ENCODE measurements at regions not wholly inside any gene's neighbourhood (a gene's known extent, or its start where the extent isn't known, plus 50 kb on each side); places are given as distances from the start of the nearest gene placed in this dataset.
"Not testable (repeated sequence)": the region's sequence is repeated elsewhere in the genome, so short reads cannot be mapped to it uniquely, and the experiment has no call there.

DNA sequence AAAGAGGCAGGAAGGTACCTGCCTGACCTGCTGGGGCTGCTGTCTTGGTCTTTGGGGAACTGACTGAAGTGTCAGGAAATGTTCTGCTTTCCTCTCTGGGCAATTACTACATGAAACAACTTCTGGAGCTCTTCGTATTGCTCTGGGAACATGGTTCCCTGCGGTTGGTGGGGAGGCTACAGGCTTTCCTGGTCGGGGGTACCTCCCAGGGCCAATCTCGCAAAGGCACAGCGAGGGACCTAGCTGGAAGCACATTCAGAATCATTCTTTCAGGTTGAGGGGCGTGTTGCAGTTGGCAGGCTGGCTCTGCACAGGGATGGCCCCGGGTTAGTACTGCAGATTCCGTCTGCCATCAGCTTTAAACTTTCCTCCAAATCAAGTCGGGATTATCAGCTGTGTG, 88.9 kb upstream of the RANBP3L start:
- no peak for DNase-seq (ENCODE audit: low read depth in 2 of 2)

DNA sequence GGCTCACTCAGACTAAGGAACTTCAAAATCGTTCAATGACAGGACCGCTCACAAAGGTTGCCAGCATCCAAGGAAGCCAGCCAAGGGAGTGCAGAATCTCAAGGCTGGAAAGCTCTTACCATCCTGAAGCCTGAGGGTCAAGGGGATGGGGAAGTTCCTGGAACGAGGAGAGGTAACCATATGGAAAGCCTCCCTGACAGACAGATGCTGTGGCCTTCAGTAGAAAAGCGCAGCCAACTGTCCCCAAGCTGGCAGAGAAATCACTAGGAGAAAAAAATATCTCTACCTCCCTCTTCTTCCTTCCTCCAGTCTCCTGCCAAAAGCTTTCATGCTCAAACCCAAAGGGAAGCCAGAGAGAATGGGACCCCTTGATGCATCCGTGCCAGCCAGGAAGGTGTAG, 90.5 kb upstream of the RANBP3L start:
- DNase-seq (ENCODE audit: low read depth in 2 of 2): no peak

- DNase-seq (ENCODE audit: low read depth in 2 of 2): no peak
Measured at GRCh38 chr5:36392818-36393217, 91.1 kb upstream of the RANBP3L start.

- DNase-seq (ENCODE audit: low read depth in 2 of 2): no peak
Measured at GRCh38 chr5:36393656-36394428, 92.1 kb upstream of the RANBP3L start.

- DNase-seq (ENCODE audit: low read depth in 2 of 2): no peak
Measured at GRCh38 chr5:36395260-36395659, 93.6 kb upstream of the RANBP3L start.

DNA sequence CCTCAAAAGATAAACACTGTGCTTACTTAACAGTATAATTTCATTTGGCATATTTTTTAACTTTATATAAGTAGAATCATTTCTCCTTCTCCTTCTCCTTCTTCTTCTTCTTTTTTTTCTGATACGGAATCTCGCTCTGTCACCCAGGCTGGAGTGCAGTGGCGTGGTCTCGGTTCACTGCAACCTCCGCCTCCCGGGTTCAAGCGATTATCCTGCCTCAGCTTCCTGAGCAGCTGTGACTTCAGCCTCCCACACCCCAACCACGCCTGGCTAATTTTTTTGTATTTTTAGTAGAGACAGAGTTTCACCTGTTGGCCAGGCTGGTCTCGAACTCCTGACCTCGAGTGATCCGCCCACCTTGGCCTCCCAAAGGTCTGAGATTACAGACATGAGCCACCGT, 94.2 kb upstream of the RANBP3L start:
- DNase-seq (ENCODE audit: low read depth in 2 of 2): not testable (repeated sequence)

GRCh38 chr5:36396640-36397039, 94.9 kb upstream of the RANBP3L start:
- no peak for DNase-seq (ENCODE audit: low read depth in 2 of 2)

- no peak for DNase-seq (ENCODE audit: low read depth in 2 of 2)
Measured at GRCh38 chr5:36397901-36398536, 96.3 kb upstream of the RANBP3L start.

GRCh38 chr5:36402512-36402906, 100.8 kb upstream of the RANBP3L start:
- no peak for DNase-seq (ENCODE audit: low read depth in 2 of 2)

GRCh38 chr5:36403632-36404311, 102.1 kb upstream of the RANBP3L start:
- no peak for DNase-seq (ENCODE audit: low read depth in 2 of 2)

DNA sequence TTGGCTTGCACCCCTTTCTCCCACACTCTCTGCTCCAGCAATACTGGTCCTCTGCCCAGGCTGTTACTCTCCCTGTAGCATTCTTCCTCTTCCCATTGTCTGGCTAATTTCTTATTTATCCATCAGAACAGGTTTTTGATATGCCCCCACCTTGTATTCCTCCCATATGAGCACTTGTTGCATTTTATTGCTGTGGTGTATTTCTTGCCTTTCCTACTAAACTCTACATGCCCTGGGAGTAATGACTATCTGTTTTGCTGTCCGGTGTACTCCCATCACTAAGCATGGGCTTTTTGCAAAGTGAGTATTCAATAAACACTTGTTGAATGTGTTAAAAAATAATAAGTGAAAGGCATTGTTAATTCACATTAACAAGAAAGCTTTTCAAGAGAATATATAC, 104.3 kb upstream of the RANBP3L start:
- DNase-seq (ENCODE audit: low read depth in 2 of 2): no peak

DNA sequence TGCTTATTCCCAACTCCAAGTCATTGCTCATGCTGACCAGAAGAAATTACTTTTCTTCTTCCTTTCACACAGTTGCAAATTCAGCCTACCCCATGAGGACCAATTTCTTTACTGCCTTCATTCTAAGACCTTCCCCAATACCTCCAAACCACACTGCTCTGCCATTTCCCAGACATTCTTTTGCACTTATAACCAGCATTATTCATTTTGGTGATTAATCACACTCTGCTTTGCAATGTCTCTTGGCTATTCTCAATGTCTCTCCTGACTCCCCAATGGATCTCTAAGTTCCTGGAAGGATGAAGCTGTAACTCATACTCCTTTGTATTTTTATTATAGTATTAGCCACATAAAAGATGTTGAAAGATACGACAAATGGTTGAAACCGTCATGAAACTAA, 105.7 kb upstream of the RANBP3L start:
- DNase-seq (ENCODE audit: low read depth in 2 of 2): no peak

DNA sequence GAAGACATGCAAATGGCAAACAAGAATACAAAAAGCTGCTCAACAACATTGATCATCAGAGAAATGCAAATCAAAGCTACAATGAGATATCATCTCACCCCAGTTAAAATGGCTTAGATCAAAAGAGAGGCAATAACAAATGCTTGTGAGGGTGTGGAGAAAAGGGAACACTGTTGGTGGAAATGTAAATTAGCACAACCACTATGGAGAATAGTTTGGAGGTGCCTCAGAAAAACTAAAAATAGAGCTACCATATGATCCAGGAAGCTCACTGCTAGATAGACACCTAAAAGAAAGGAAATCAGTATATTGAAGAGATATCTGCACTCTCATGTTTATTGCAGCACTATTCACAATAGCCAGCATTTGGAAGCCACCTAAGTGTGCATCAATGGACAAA, 108.0 kb upstream of the RANBP3L start:
- not testable (repeated sequence) for DNase-seq (ENCODE audit: low read depth in 2 of 2)

- not testable (repeated sequence) for DNase-seq (ENCODE audit: low read depth in 2 of 2)
Measured at GRCh38 chr5:36410672-36411071, 109.0 kb upstream of the RANBP3L start.

DNA sequence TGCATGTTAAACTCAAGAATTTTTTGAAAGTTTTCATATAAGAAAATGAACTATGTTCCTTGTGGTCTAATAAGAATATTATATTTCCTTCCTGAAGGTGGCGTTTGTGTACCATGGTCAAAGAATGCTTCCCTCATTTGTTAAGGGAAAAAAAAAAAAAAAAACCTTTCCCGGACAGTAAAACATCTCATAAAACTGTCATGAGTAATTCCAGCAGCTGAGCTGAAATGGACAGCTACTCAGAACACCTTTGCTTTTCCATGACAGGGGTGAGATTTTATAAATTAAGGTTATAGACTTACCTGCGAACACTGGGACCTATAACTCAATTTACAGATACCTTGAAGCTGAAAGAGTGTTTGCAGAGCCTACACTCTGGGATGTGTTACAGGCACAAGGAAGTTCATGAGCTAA, 113.2 kb upstream of the RANBP3L start:
- no peak for DNase-seq (ENCODE audit: low read depth in 2 of 2)

DNA sequence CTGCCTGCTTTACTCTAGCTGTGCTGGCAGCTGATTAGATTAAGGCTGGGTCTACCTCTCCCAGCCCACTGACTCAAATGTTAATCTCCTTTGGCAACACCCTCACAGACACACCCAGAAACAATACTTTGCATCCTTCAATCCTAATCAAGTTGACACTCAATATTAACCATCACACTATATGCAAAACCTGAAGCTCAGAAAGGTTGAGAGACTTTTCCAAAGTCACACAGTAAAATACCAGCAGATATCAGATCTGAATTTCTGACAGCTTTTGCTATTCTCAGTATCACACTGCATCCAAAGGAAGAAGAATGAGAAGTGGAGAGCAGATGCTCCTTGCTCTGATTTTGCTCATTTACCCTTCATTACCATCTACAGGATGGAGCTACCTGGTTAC, 114.9 kb upstream of the RANBP3L start:
- DNase-seq (ENCODE audit: low read depth in 2 of 2): no peak

DNA sequence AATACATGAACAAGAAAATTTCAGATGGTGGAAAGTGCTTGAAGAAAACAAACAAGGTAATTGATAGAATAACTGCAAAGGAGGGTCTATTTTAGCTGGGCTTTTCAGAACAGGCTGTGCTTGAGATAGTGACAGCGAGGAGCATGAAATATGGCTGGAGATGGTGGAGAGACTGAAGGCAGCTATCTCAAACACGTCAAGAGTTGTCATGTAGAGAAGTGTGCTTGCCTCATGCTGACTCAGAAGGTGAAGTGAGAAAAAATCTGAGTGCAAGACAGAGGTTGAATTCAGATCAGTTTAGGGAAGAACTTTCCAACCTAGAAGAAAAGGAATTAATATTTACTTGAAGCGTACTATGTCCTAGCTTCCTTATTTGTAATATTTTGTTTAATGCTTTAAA, 115.5 kb upstream of the RANBP3L start:
- DNase-seq (ENCODE audit: low read depth in 2 of 2): no peak

GRCh38 chr5:36417668-36418067, 116.0 kb upstream of the RANBP3L start:
- DNase-seq (ENCODE audit: low read depth in 2 of 2): no peak

- no peak for DNase-seq (ENCODE audit: low read depth in 2 of 2)
Measured at GRCh38 chr5:36418152-36418979, 116.7 kb upstream of the RANBP3L start.

- no peak for DNase-seq (ENCODE audit: low read depth in 2 of 2)
Measured at GRCh38 chr5:36421256-36421655, 119.6 kb upstream of the RANBP3L start.

DNA sequence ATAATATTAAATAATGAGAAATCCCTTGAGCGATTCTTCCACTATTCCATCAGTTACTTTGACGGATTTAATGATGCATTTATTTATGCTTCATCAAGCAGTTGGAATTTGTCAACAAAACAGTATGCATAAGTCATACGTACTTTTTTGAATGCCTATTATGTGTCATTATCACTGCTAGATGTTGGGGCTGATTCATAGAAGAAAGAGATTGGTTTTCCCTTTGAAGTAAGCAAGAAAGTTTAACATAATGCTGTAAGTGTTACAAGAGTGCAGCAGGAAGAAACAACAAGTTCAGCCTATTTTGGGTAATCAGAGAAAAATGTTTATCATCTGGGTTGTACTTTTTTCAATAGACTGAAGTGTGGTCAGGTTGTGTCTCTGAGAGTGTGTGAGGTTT, 121.2 kb upstream of the RANBP3L start:
- no peak for DNase-seq (ENCODE audit: low read depth in 2 of 2)
